ENCODE measurements at regions not wholly inside any gene's neighbourhood (a gene's known extent, or its start where the extent isn't known, plus 50 kb on each side); places are given as distances from the start of the nearest gene placed in this dataset.

DNA sequence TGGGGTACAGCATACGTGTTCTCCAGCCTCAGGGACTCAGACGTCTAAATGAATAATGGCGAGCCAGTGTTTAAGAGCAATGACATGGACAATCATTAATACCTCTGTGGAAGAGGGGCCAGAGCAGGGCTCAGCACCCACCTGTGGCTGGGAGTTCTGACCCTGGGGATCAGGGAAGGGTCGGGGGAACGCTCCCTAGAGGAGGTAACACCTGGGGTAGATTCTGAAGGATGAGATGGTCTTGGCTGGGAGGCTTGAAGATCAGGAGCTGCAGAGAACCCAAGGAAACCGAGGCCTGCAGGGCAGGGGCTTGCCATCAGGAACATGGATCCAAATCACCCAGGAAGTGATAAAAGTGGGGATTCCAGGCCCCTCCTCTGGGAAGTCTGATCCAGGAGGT lies 138.2 kb upstream of the RUNX3 start:
- TF ChIP-seq, protein P1, sequence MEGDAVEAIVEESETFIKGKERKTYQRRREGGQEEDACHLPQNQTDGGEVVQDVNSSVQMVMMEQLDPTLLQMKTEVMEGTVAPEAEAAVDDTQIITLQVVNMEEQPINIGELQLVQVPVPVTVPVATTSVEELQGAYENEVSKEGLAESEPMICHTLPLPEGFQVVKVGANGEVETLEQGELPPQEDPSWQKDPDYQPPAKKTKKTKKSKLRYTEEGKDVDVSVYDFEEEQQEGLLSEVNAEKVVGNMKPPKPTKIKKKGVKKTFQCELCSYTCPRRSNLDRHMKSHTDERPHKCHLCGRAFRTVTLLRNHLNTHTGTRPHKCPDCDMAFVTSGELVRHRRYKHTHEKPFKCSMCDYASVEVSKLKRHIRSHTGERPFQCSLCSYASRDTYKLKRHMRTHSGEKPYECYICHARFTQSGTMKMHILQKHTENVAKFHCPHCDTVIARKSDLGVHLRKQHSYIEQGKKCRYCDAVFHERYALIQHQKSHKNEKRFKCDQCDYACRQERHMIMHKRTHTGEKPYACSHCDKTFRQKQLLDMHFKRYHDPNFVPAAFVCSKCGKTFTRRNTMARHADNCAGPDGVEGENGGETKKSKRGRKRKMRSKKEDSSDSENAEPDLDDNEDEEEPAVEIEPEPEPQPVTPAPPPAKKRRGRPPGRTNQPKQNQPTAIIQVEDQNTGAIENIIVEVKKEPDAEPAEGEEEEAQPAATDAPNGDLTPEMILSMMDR (IDR thresholded peaks at IDR 0.05) = no peak
- TF ChIP-seq POLR2A (IDR thresholded peaks at IDR 0.05) = no peak
- Histone ChIP-seq H3K4me1 (no peaks in the 10 kb centered on the region), H3K27me3 (no peaks in the 10 kb centered on the region), H3K4me3 (no peak overlapping the region), H3K27ac (no peak overlapping the region), H3K36me3 (no peaks in the 10 kb centered on the region), H3K9me3 (no peaks in the 10 kb centered on the region)
- ATAC-seq (no peak), DNase-seq (no peak)
- intact Hi-C loops (cut with DNase I) = no loop called here
- 77% methylated on average over 6 of the region's 6 CpGs for WGBS (ENCODE audit: insufficient coverage, low coverage, low lambda C conversion rate, missing lambda C conversion rate)

DNA sequence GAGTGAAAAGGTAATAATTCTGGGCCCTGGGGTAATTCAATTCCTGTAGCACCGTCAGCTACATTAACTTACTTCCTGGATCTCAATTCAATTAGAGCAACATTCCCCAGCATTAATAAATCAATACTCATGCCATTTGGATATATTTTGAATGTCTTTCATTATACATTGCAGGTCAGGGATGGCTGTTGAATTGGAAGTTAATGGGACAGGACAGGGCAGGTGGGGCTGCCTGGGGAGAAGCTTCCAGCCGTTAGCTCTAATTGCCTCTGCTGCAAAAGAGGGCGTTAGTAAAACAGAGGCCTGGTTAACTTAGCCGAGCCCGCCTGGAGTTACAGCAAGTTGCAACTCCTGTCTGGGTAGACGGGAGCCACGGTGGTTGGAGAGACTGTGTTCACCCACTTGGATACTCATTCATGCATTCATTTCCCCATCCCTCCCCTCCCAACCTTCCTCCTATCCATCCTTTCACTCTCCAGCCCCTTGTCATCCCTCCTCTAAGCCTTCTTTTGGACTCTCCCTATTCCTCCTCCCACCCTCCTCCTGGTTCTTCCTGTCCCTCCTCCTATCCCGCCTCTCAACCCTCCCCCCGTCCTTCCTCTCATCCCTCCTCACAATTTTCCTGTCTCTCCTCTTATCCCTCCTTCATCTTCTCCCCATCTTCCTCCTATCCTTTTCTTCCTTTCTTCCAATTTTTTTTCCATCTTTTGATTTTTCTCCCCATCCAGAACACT lies 137.6 kb upstream of the RUNX3 start:
- no peaks in the 10 kb centered on the region for H3K4me1 ChIP-seq
- no peaks in the 10 kb centered on the region for H3K36me3 ChIP-seq
- intact Hi-C loops (cut with DNase I) = no loop called here
- TF ChIP-seq, protein P1 (IDR thresholded peaks at IDR 0.05) = no peak
- no peak for TF ChIP-seq POLR2A (IDR thresholded peaks at IDR 0.05)
- WGBS (ENCODE audit: insufficient coverage, low coverage, low lambda C conversion rate, missing lambda C conversion rate) = 83% methylated on average over 6 of the region's 9 CpGs
- no peak overlapping the region for H3K27ac ChIP-seq
- DNase-seq (no peak), ATAC-seq (no peak)
- H3K9me3 ChIP-seq = no peaks in the 10 kb centered on the region
- H3K27me3 ChIP-seq = no peaks in the 10 kb centered on the region
- no peak overlapping the region for H3K4me3 ChIP-seq

DNA sequence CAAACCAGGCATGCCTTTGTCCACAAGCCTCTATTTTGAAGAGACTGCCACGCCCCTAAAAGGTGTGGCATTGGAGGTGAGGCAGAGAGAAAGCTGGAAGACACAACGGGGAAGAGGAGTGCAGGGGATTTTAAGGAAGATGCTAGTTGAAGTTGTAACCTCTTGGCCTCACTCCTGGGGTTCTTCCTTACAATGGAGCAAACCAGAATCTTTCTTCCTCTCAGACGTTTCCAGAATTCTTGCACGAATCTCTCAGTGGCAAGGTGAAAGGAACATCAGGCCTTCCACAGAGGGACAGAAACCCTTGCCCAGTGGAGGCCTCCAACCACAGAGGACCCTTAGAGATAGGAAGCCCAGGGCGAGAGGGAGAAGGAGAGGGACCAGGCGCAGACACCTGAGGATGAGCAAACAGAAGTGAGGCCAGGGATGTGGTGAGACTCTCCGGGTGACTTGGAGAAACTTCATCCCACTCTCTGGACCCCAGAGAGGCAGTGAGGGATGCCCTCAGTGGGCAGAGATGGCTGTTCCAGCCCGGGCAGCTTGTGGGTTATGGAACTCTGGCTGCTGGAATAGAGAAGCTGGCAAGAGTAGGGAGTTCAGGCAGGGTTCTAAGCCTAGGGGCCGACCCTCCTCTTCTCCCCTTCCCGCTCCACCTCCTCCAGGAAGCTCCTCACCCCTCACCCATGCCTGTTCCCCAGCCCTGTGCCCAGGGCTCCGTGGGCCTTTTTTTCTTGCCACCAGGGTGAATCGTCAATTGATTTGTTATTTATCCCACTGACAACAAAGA lies 136.8 kb upstream of the RUNX3 start:
- H3K4me1 ChIP-seq = no peaks in the 10 kb centered on the region
- H3K4me3 ChIP-seq = no peak overlapping the region
- H3K36me3 ChIP-seq = no peaks in the 10 kb centered on the region
- intact Hi-C loops (cut with DNase I) = no loop called here
- TF ChIP-seq POLR2A (IDR thresholded peaks at IDR 0.05) = no peak
- TF ChIP-seq, protein P1 (IDR thresholded peaks at IDR 0.05) = no peak
- ATAC-seq (no peak), DNase-seq (peak in 1 of 3 donors; percentile 28)
- no peaks in the 10 kb centered on the region for H3K9me3 ChIP-seq
- H3K27me3 ChIP-seq = no peaks in the 10 kb centered on the region
- 53% methylated on average over 7 of the region's 12 CpGs for WGBS (ENCODE audit: insufficient coverage, low coverage, low lambda C conversion rate, missing lambda C conversion rate)
- no peak overlapping the region for H3K27ac ChIP-seq

DNA sequence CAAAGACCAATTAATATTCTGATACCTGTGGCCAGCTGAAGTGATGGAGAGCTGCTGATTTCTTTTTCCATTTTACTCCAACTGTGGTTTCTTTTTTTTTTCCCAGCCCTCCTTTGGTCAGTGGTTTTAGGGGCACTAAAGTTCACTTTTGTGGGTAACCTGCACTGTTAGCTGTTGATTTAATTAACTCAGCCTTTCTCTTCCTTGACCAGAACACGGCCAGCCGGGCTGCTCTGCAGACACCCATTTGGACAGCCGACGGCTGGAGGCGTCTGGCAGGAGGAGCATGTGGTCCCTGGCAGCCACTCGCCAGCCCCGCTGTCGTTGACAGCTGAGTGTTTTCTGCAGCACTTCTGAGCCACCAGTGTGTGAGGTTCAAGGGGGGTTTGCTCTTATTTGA lies 136.2 kb upstream of the RUNX3 start:
- ATAC-seq (no peak), DNase-seq (peak in 1 of 3 donors; percentile 44)
- 31% methylated on average over 4 of the region's 8 CpGs for WGBS (ENCODE audit: insufficient coverage, low coverage, low lambda C conversion rate, missing lambda C conversion rate)
- intact Hi-C loops (cut with DNase I) = no loop called here
- TF ChIP-seq, protein P1 (IDR thresholded peaks at IDR 0.05) = no peak
- TF ChIP-seq POLR2A (IDR thresholded peaks at IDR 0.05) = no peak
- Histone ChIP-seq H3K4me3 (no peak overlapping the region), H3K27me3 (no peaks in the 10 kb centered on the region), H3K36me3 (no peaks in the 10 kb centered on the region), H3K27ac (no peak overlapping the region), H3K4me1 (no peaks in the 10 kb centered on the region), H3K9me3 (no peaks in the 10 kb centered on the region)
